ENCODE measurements at regions not wholly inside any gene's neighbourhood (a gene's known extent, or its start where the extent isn't known, plus 50 kb on each side); places are given as distances from the start of the nearest gene placed in this dataset.

- ATAC-seq, result no peak
- TF ChIP-seq ARNTL (CRISPR knock-in tag; IDR thresholded peaks at IDR 0.05; ENCODE audit: borderline replicate concordance, low read depth), result no peak
- TF ChIP-seq TOX (CRISPR knock-in tag; IDR thresholded peaks at IDR 0.05; ENCODE audit: borderline replicate concordance), result no peak
- no peak for TF ChIP-seq BACH2 (CRISPR knock-in tag; IDR thresholded peaks at IDR 0.05; ENCODE audit: borderline replicate concordance)
- TF ChIP-seq, protein P1, sequence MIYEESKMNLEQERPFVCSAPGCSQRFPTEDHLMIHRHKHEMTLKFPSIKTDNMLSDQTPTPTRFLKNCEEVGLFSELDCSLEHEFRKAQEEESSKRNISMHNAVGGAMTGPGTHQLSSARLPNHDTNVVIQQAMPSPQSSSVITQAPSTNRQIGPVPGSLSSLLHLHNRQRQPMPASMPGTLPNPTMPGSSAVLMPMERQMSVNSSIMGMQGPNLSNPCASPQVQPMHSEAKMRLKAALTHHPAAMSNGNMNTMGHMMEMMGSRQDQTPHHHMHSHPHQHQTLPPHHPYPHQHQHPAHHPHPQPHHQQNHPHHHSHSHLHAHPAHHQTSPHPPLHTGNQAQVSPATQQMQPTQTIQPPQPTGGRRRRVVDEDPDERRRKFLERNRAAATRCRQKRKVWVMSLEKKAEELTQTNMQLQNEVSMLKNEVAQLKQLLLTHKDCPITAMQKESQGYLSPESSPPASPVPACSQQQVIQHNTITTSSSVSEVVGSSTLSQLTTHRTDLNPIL (CRISPR knock-in tag; IDR thresholded peaks at IDR 0.05; ENCODE audit: low read depth), result no peak
- no peak for TF ChIP-seq ESRRG (CRISPR knock-in tag; IDR thresholded peaks at IDR 0.05)
- no peak for TF ChIP-seq ZFP30 (CRISPR knock-in tag; IDR thresholded peaks at IDR 0.05)
- no peak for TF ChIP-seq ZNF8 (CRISPR knock-in tag; IDR thresholded peaks at IDR 0.05)
- no peak for TF ChIP-seq CSDC2 (CRISPR knock-in tag; IDR thresholded peaks at IDR 0.05)
- no peak for TF ChIP-seq RARB (CRISPR knock-in tag; IDR thresholded peaks at IDR 0.05)
- no peak for TF ChIP-seq ISL1 (CRISPR knock-in tag; IDR thresholded peaks at IDR 0.05)
- TF ChIP-seq TSHZ2 (CRISPR knock-in tag; IDR thresholded peaks at IDR 0.05), result no peak
- no peak for TF ChIP-seq ZNF565 (CRISPR knock-in tag; conservative IDR thresholded peaks at IDR 0.05; ENCODE audit: low read depth)
- no peak for TF ChIP-seq ZC3H10 (CRISPR knock-in tag; IDR thresholded peaks at IDR 0.05)
- TF ChIP-seq PPARA (CRISPR knock-in tag; IDR thresholded peaks at IDR 0.05; ENCODE audit: borderline replicate concordance), result no peak
- TF ChIP-seq TCF4 (CRISPR knock-in tag; IDR thresholded peaks at IDR 0.05; ENCODE audit: borderline replicate concordance), result no peak
Observed at GRCh38 chr5:156006026-156006647, 320.8 kb upstream of the SGCD start.

DNA sequence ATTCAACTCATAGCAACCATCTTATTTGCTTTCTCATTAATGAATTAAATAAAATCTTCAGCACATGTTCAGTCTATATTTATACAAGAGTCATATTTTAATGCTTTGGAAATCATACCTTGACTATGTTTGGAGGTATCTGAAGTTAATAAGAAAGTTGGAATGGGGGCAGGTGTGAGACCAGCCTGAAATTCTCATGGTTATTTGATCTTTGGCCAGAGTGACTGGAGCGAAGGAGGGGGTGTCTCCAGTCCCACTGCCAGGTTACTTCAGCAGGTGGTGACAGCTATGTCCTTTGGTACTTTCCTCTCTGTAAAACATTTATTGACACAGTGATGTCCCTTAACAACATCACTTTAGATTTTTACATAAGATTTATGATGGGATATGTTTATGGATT lies 318.1 kb upstream of the SGCD start:
- ATAC-seq, result no peak
- TF ChIP-seq ISL1 (CRISPR knock-in tag; IDR thresholded peaks at IDR 0.05) (no peak), CSDC2 (CRISPR knock-in tag; IDR thresholded peaks at IDR 0.05) (no peak), OSR1 (CRISPR knock-in tag; IDR thresholded peaks at IDR 0.05) (no peak), PPARA (CRISPR knock-in tag; IDR thresholded peaks at IDR 0.05; ENCODE audit: borderline replicate concordance) (no peak)
- TF ChIP-seq, protein P2, sequence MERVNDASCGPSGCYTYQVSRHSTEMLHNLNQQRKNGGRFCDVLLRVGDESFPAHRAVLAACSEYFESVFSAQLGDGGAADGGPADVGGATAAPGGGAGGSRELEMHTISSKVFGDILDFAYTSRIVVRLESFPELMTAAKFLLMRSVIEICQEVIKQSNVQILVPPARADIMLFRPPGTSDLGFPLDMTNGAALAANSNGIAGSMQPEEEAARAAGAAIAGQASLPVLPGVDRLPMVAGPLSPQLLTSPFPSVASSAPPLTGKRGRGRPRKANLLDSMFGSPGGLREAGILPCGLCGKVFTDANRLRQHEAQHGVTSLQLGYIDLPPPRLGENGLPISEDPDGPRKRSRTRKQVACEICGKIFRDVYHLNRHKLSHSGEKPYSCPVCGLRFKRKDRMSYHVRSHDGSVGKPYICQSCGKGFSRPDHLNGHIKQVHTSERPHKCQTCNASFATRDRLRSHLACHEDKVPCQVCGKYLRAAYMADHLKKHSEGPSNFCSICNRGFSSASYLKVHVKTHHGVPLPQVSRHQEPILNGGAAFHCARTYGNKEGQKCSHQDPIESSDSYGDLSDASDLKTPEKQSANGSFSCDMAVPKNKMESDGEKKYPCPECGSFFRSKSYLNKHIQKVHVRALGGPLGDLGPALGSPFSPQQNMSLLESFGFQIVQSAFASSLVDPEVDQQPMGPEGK (CRISPR knock-in tag; IDR thresholded peaks at IDR 0.05; ENCODE audit: borderline replicate concordance), result no peak
- TF ChIP-seq, protein P3, sequence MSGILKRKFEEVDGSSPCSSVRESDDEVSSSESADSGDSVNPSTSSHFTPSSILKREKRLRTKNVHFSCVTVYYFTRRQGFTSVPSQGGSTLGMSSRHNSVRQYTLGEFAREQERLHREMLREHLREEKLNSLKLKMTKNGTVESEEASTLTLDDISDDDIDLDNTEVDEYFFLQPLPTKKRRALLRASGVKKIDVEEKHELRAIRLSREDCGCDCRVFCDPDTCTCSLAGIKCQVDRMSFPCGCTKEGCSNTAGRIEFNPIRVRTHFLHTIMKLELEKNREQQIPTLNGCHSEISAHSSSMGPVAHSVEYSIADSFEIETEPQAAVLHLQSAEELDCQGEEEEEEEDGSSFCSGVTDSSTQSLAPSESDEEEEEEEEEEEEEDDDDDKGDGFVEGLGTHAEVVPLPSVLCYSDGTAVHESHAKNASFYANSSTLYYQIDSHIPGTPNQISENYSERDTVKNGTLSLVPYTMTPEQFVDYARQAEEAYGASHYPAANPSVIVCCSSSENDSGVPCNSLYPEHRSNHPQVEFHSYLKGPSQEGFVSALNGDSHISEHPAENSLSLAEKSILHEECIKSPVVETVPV (CRISPR knock-in tag; IDR thresholded peaks at IDR 0.05), result no peak

DNA sequence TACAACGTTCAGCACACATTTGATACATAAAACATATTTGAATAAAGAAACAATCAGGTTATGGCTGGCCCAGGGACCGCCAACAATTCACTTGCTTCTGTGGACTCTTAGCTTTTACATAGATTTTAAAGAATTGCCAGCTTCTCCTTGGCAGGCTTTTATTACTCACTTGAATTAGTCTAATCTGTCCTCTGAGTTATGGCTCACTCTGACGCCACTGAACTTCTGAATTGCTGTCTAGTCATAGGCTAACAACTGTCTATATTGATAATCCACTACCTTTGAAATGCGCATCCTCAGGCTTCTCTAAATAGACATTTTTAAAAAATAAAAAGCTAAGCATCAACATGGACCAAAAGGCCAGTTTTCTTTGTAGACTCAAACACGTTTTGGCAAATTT lies 317.4 kb upstream of the SGCD start:
- no peak for TF ChIP-seq ZNF8 (CRISPR knock-in tag; IDR thresholded peaks at IDR 0.05)
- TF ChIP-seq BACH2 (CRISPR knock-in tag; IDR thresholded peaks at IDR 0.05; ENCODE audit: borderline replicate concordance), result no peak
- TF ChIP-seq SNAI2 (CRISPR knock-in tag; IDR thresholded peaks at IDR 0.05), result no peak
- no peak for TF ChIP-seq ZNF70 (CRISPR knock-in tag; IDR thresholded peaks at IDR 0.05)
- no peak for TF ChIP-seq ZC3H10 (CRISPR knock-in tag; IDR thresholded peaks at IDR 0.05)
- TF ChIP-seq, protein P1 (CRISPR knock-in tag; IDR thresholded peaks at IDR 0.05; ENCODE audit: low read depth), result no peak
- no peak for TF ChIP-seq PPARA (CRISPR knock-in tag; IDR thresholded peaks at IDR 0.05; ENCODE audit: borderline replicate concordance)
- TF ChIP-seq RARB (CRISPR knock-in tag; IDR thresholded peaks at IDR 0.05), result no peak
- ATAC-seq, result no peak

All from SK-N-SH treated with all-trans-retinoic acid at 6 μM for 48 hours (cell line).